Sigmoid colon (tissue), 4 donors: ENCODE measurements at regions not wholly inside any gene's neighbourhood (a gene's known extent, or its start where the extent isn't known, plus 50 kb on each side); places are given as distances from the start of the nearest gene placed in this dataset.

Experiments used
- CTCF ChIP-seq, 4 experiments: fragments of 450-650 bp in 3 of 4; fragments of 200-600 bp in 1 of 4; IDR thresholded peaks; one replicate each; pipeline ENCODE4 v1.5.1; 2016 to 2019; ENCODE audit warnings: antibody characterized with exemption in 4 of 4, mild to moderate bottlenecking in 3 of 4, moderate library complexity in 2 of 4
- EP300 ChIP-seq, 4 donors: sonication (generic); formaldehyde crosslinking; IDR thresholded peaks; one replicate each; pipeline ENCODE4 v1.6.1; 2017; ENCODE audit warnings: antibody characterized with exemption in 4 of 4
- POLR2A ChIP-seq, 2 donors: fragments of 450-650 bp; IDR thresholded peaks; one replicate each; pipeline ENCODE4 v1.6.1; 2016; ENCODE audit warnings: antibody characterized with exemption in 2 of 2, mild to moderate bottlenecking in 2 of 2, moderate library complexity in 2 of 2
- POLR2AphosphoS5 ChIP-seq, 4 donors: sonication (generic); formaldehyde crosslinking; IDR thresholded peaks; one replicate each; pipeline ENCODE4 v1.6.1; 2017; ENCODE audit warnings: antibody characterized with exemption in 4 of 4

- TF ChIP-seq CTCF (IDR thresholded peaks at IDR 0.05), result no peak
- TF ChIP-seq POLR2A (IDR thresholded peaks at IDR 0.05), result no peak
- no peak for TF ChIP-seq POLR2AphosphoS5 (IDR thresholded peaks at IDR 0.05)
- TF ChIP-seq EP300 (IDR thresholded peaks at IDR 0.05), result no peak
Observed at GRCh38 chr5:171705830-171706468, 79.7 kb upstream of the SMIM23 start.
